ENCODE measurements at regions not wholly inside any gene's neighbourhood (a gene's known extent, or its start where the extent isn't known, plus 50 kb on each side); places are given as distances from the start of the nearest gene placed in this dataset.

GRCh38 chr5:2137444-2138050, 254.8 kb upstream of the IRX4 start:
- Histone ChIP-seq H2AFZ (ENCODE audit: low read depth, low read length) (no peak overlapping the region), H3K36me3 (replicated peaks; ENCODE audit: low read depth, low read length) (no peaks in the 10 kb centered on the region), H3K27me3 (ENCODE audit: low read depth, low read length) (no peaks in the 10 kb centered on the region), H3K4me3 (ENCODE audit: low read length) (no peak overlapping the region), H3K9ac (ENCODE audit: low read length) (no peak overlapping the region), H3K9me3 (ENCODE audit: insufficient read depth, low read length) (no peaks in the 10 kb centered on the region), H4K20me1 (ENCODE audit: insufficient read depth, low read length) (no peaks in the 10 kb centered on the region), H3K27ac (ENCODE audit: low read length) (no peak overlapping the region), H3K4me1 (ENCODE audit: low read length) (no peaks in the 10 kb centered on the region), H3K79me2 (ENCODE audit: low read length) (no peaks in the 10 kb centered on the region), H3K4me2 (ENCODE audit: low read length) (no peak overlapping the region)
- TF ChIP-seq, protein P1, sequence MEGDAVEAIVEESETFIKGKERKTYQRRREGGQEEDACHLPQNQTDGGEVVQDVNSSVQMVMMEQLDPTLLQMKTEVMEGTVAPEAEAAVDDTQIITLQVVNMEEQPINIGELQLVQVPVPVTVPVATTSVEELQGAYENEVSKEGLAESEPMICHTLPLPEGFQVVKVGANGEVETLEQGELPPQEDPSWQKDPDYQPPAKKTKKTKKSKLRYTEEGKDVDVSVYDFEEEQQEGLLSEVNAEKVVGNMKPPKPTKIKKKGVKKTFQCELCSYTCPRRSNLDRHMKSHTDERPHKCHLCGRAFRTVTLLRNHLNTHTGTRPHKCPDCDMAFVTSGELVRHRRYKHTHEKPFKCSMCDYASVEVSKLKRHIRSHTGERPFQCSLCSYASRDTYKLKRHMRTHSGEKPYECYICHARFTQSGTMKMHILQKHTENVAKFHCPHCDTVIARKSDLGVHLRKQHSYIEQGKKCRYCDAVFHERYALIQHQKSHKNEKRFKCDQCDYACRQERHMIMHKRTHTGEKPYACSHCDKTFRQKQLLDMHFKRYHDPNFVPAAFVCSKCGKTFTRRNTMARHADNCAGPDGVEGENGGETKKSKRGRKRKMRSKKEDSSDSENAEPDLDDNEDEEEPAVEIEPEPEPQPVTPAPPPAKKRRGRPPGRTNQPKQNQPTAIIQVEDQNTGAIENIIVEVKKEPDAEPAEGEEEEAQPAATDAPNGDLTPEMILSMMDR (IDR thresholded peaks at IDR 0.05; ENCODE audit: low read depth, low read length), result no peak
- TF ChIP-seq EZH2phosphoT487 (IDR thresholded peaks at IDR 0.05; ENCODE audit: low read depth), result no peak

DNA sequence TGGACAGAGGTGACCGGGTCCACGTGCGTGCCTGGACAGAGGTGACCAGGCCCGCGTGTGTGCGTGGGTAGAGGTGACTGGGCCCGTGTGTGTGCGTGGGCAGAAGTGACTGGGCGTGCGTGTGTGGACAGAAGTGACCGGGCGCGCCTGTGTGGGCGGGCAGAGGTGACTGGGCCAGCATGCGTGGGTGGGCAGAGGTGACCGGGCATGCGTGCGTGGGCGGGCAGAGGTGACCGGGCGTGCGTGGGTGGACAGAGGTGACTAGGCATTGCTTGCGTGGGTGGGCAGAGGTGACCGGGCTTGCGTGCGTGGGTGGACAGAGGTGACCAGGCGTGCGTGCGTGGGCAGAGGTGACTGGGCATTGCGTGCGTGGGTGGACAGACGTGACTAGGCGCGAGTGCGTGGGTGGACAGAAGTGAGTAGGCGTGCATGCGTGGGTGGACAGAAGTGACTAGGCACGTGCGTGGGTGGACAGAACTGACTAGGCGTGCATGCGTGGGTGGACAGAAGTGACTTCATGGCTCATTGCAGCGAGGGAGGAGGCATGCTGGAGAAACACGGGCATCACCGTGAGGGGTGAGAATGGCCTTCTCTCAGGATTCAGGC, 254.1 kb upstream of the IRX4 start:
- no peaks in the 10 kb centered on the region for H3K79me2 ChIP-seq (ENCODE audit: low read length)
- H3K4me2 ChIP-seq (ENCODE audit: low read length), result no peak overlapping the region
- no peak overlapping the region for H3K9ac ChIP-seq (ENCODE audit: low read length)
- no peak for TF ChIP-seq EZH2phosphoT487 (IDR thresholded peaks at IDR 0.05; ENCODE audit: low read depth)
- TF ChIP-seq, protein P1 (IDR thresholded peaks at IDR 0.05; ENCODE audit: low read depth, low read length), result no peak
- no peaks in the 10 kb centered on the region for H3K9me3 ChIP-seq (ENCODE audit: insufficient read depth, low read length)
- H3K27me3 ChIP-seq (ENCODE audit: low read depth, low read length), result no peaks in the 10 kb centered on the region
- no peaks in the 10 kb centered on the region for H3K36me3 ChIP-seq (replicated peaks; ENCODE audit: low read depth, low read length)
- H3K27ac ChIP-seq (ENCODE audit: low read length), result no peak overlapping the region
- H4K20me1 ChIP-seq (ENCODE audit: insufficient read depth, low read length), result no peaks in the 10 kb centered on the region
- no peaks in the 10 kb centered on the region for H3K4me1 ChIP-seq (ENCODE audit: low read length)
- H3K4me3 ChIP-seq (ENCODE audit: low read length), result no peak overlapping the region
- H2AFZ ChIP-seq (ENCODE audit: low read depth, low read length), result no peak overlapping the region

DNA sequence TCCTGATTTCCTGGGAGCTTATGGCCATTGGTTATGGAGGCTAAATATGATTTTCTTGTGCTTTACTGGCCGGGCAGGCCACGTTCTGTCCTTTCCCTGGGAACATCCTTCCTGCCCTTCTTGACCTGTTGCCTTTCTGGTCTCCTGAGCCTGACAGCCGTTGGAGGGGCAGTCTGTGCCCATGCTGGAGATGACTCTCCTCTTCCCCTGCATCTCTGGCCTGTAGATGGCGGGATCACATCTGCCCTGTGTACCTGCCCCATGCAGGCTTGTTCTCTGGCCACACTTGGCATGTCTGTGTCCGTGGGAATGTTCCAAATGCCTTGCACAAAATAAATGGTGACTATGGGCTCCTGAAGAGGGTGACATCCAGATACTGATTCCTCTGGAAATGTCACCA, 253.1 kb upstream of the IRX4 start:
- H3K36me3 ChIP-seq (replicated peaks; ENCODE audit: low read depth, low read length), result no peaks in the 10 kb centered on the region
- TF ChIP-seq, protein P1 (IDR thresholded peaks at IDR 0.05; ENCODE audit: low read depth, low read length), result peak; percentile 7; the same call in 1 of the 2 replicates
- no peak for TF ChIP-seq EZH2phosphoT487 (IDR thresholded peaks at IDR 0.05; ENCODE audit: low read depth)
- H4K20me1 ChIP-seq (ENCODE audit: insufficient read depth, low read length), result no peaks in the 10 kb centered on the region
- H3K9me3 ChIP-seq (ENCODE audit: insufficient read depth, low read length), result no peaks in the 10 kb centered on the region
- no peak overlapping the region for H3K4me3 ChIP-seq (ENCODE audit: low read length)
- H2AFZ ChIP-seq (ENCODE audit: low read depth, low read length), result no peak overlapping the region
- H3K9ac ChIP-seq (ENCODE audit: low read length), result no peak overlapping the region
- no peaks in the 10 kb centered on the region for H3K4me1 ChIP-seq (ENCODE audit: low read length)
- H3K79me2 ChIP-seq (ENCODE audit: low read length), result no peaks in the 10 kb centered on the region
- no peaks in the 10 kb centered on the region for H3K27me3 ChIP-seq (ENCODE audit: low read depth, low read length)
- no peak overlapping the region for H3K27ac ChIP-seq (ENCODE audit: low read length)
- H3K4me2 ChIP-seq (ENCODE audit: low read length), result no peak overlapping the region

DNA sequence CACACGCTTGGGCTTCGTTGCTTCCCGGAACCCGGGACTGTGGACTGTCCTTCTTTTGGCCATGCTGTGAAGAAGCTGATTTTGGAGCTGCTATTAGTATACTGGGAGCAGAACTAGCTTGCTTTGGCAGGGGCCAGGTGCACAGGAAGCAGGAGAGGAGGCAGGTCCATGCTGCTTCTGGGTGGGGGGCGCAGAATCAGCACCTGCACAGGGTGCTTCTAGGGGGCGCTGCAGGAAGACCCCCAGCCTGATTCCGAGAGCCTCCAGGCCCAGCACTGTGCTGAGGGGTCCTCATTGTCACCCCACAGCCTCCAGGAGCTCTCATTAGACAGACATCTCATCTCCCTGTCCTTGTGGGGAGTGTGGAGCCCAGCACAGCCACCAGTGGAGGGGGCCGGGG, 252.6 kb upstream of the IRX4 start:
- no peaks in the 10 kb centered on the region for H3K4me1 ChIP-seq (ENCODE audit: low read length)
- no peaks in the 10 kb centered on the region for H3K79me2 ChIP-seq (ENCODE audit: low read length)
- no peak overlapping the region for H2AFZ ChIP-seq (ENCODE audit: low read depth, low read length)
- H3K4me3 ChIP-seq (ENCODE audit: low read length), result no peak overlapping the region
- H3K4me2 ChIP-seq (ENCODE audit: low read length), result no peak overlapping the region
- H3K36me3 ChIP-seq (replicated peaks; ENCODE audit: low read depth, low read length), result no peaks in the 10 kb centered on the region
- no peaks in the 10 kb centered on the region for H3K9me3 ChIP-seq (ENCODE audit: insufficient read depth, low read length)
- H3K9ac ChIP-seq (ENCODE audit: low read length), result no peak overlapping the region
- H4K20me1 ChIP-seq (ENCODE audit: insufficient read depth, low read length), result no peaks in the 10 kb centered on the region
- no peaks in the 10 kb centered on the region for H3K27me3 ChIP-seq (ENCODE audit: low read depth, low read length)
- TF ChIP-seq, protein P1 (IDR thresholded peaks at IDR 0.05; ENCODE audit: low read depth, low read length), result no peak
- TF ChIP-seq EZH2phosphoT487 (IDR thresholded peaks at IDR 0.05; ENCODE audit: low read depth), result no peak
- no peak overlapping the region for H3K27ac ChIP-seq (ENCODE audit: low read length)

Data from OCI-LY3 (cell line).